Right forelimb (tissue), 1 donor: ENCODE measurements at regions not wholly inside any gene's neighbourhood (a gene's known extent, or its start where the extent isn't known, plus 50 kb on each side); places are given as distances from the start of the nearest gene placed in this dataset.
"Not testable (repeated sequence)": the region's sequence is repeated elsewhere in the genome, so short reads cannot be mapped to it uniquely, and the experiment has no call there.

Source experiments
- DNase-seq: peaks from one replicate; pipeline ENCODE4 v3.0.0-alpha.2; 2018

DNA sequence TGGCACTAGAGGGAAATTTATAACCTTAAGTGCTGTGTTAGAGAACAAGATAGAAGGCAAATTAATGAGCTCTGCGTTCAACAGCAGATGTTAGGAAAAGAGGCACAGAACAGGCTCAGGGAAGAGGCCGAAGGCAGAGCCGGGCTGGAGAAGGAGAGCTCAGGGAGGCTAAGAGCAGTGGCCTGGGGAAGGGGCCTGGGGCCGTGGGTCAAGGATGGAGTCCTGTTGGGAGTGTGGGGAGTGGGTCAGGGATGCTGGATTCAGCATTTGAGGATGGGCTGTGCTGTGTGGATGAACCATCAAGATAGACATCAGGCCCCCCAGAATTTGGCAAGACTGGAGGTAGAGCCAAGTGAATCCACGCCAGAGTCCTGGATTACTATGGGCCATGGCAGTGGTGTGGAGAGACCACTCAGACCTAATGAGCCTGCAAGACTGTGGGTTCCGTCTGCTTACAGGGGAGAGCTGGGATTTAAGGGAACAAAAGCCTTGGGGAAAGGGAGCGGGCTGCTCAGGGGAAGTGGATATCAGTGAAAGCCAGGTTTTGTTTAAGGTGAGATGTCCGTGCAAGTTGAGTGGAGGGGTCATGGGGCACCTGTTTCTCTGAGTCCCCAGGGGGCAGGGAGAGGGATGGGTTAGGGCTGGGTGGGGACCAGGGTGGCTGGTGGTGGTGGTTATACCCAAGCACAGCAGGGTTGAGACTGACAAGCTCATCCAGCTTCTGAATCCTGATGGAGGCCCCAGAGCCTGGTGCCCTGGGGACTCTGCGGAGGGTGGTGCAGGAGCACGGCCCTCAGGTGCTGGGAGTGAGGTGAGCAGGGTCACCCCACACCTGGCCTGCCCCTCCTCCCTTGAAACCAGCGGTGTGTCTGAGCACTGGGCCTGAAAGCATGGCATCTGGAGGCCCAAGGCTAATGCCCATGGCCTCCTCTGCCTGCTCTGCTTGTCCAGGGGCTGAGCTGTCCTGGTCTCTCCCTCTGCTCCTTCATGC is 101.7 kb downstream of the BMS1 start:
- no peak for DNase-seq

DNA sequence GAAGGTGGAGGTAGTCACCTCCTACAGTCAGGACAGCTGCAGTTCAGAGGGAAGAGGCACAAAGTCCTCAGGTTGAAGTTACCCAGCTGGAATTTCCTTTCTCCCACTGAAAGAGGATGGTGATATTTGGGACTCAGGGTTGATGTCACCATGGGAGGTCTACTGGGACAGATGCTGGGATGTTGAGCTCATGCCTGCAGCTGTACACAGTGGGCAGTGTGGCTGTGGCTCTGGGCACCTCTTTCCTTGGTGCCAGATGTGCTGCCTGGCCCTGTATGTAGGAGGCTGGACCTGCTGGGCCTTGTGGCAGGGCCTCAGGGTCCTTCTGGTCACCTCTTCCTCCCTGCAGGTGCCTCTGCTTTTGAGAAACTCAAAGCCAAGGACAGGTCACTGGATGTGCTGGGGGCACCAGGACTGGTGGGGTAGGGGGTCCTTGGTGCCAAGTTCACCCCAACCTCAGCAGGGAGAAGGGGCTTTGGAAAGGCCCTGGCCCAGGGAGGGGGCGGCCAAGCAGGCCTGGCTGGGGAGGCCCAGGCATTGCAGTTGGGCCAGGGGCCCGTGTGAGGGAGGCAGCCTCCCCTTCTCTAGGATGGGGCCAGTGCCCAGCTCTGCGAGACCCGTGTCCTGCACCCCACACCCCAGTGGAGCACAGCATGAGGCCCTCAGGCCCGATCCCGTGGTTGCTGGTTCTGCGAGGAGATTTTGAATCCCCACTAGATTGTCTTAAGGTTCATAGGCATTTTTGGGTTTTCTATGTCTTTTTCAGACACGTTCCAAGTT is 103.1 kb downstream of the BMS1 start:
- no peak for DNase-seq

DNA sequence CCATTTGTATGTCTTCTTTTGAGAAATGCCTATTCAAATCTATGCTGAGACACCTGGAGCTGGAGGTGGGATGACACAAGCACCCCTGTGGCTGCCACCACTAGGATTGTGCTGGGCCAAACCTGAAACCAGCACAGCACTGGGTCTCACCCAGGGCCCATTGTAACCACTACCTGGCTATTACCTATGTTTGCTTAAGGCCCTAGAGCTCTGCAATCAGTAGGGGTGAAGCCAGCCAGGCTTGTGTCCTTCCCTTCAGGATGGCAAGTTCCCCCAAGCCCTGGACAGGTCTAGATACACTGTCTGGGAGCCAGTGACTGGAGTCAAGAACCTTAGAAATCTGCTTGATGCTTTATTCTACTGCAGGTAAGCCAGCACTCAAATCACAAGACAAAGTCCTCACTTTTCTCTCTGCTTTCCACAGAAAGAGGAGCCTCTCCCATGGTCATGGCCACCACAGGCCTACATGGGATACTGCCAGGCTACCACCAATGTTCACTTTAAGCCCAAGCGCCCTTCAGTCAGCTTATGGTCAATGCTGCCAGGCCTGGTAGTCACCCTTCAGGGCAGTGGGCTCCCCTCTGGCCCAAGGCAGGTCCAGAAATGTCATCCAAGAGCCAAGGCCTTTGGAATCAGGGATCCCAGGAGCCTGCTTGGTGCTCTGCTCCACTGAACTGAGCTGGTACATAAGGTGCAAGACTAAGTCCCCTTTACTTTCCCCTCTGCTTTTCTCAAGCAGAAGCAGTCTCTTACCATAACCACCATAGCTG is 105.3 kb downstream of the BMS1 start:
- no peak for DNase-seq

- DNase-seq = no peak
Observed at GRCh38 chr10:42888504-42889095, 106.0 kb downstream of the BMS1 start.

DNA sequence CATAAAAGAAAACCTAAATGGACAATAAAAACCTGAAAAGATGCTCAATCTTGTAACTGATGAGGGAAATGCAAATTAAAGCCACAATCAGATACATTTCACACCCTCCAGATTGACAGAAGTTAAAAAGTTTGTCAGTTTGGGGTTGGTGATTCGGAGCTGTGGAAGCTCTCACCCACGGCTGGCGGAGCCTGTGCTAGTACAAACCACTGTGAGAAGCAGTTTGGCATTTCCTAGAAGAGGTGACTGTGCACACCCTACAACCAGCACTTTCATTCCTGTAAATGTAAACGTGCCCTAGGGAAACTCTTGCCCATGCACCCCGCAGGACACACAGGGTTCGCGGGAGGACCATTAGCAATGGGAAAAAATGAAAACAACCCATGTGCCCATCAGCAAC is 114.1 kb downstream of the BMS1 start:
- DNase-seq = no peak

DNA sequence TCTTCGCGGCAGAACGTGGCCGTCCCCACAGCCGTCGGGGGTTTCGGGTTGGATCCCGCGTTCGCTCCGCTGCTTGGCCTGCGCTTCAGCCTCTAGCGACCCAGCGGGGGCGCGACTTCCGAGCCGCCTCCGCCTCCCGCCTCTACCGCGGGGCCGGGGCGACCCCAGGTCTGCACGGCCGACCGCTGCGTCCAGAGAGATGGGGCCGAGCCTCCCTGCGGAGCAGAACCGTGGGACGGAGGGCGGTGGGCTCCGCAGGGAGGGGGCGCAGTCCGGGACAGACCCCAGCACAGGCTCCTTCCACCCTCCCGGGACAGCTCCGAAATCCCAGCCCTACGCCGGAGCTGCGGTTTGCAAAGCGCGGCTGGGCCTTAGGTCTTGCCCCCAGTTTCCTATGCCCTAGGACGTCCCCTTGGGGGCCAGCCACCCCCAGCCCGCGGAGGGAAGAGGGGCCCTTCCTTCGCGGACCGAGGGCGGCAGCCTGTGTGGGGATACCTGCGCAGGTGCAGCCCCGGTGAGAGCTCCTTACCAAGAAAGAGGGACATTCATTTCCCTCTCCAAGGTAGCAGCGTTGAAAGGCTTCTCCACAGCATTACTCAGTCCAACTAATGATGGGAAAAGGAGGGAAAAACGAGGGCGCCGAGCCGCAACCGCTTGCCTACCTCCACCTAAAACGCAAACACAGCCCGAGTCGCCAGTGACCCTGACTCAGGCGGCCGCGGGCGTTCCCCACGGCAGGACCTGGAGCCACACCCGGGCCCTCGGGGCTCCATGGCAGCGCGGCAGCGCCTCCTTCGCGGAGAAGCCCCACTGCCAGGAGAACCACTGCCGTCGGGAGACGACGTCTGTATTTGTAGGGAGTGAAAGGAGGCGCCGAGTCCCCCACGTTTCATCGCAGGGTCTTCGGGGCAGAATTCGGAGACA is 115.7 kb downstream of the BMS1 start:
- DNase-seq = no peak

DNA sequence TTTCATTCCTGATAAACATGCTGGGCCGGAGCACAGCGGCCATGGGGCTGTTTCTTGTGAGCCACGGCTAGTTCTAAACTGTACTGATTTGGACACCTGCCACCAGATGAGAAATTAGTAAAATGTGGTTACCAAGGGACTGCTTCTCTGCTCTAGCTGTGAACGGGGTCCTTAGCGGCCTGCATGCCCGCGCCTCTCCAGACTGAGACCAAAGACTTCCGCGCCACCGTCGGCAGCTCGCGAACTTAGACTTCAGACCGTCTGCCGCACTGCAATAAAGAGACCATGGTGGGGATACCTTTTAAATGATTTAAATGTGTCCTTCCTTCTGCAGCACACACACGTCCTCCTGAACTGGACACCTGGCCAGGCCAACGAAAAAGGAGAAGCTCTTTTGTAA is 116.4 kb downstream of the BMS1 start:
- DNase-seq = no peak

DNA sequence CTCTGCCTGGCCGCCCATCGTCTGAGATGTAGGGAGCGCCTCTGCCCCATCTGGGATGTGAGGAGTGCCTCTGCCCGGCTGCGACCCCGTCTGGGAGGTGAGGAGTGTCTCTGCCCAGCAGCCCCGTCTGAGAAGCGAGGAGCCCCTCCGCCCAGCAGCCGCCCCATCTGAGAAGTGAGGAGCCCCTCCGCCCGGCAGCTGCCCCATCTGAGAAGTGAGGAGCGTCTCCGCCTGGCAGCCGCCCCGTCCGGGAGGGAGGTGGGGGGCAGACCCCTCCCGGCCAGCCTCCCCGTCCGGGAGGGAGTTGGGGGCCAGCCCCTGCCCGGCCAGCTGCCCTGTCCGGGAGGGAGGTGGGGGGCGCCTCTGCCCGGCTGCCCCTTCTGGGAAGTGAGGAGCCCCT is 117.8 kb downstream of the BMS1 start:
- DNase-seq = not testable (repeated sequence)

- no peak for DNase-seq
Observed at GRCh38 chr10:42911359-42911758, 128.8 kb downstream of the BMS1 start.

- DNase-seq = no peak
Observed at GRCh38 chr10:42916974-42917373, 134.4 kb downstream of the BMS1 start.

DNA sequence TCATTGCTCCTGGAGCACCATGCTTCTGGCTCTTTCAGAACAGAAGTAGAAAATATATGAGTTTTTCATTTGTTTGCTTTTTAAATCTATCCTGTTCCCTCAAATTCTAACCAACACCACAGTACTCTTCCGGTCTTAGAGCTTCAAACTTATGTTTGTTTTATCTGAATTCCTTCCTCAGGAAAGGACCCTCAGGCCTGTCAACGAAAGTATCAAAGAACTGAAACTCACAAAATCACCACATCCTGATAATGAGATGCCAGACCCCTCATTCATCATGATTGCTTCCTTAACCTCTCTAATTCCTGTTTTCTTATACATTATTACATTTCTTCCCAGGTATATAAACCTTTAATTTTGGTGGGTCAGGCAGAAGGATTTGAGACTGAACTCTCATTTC is 135.2 kb downstream of the BMS1 start:
- DNase-seq = no peak

DNA sequence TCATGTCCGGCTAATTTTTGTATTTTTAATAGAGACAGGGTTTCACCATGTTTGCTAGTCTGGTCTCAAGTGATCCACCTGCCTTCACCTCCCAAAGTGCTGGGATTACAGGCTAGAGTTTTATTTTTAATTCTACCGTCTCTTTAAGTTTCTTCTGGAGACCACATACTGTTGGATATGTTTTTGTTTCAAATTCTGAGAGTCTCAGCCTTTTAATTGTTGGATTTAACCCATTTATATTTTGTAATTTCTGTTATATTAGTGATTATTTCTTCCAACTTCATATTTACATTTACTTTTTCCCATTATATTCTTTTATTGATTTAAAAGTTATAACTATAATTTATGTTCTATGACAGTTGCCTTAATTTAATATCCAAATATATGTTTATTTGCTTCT is 139.4 kb downstream of the BMS1 start:
- DNase-seq = no peak

GRCh38 chr10:42924484-42924883 is 141.9 kb downstream of the BMS1 start:
- no peak for DNase-seq

GRCh38 chr10:42926843-42927242 is 144.2 kb downstream of the BMS1 start:
- no peak for DNase-seq

GRCh38 chr10:42928064-42928463 is 145.5 kb downstream of the BMS1 start:
- DNase-seq = no peak

DNA sequence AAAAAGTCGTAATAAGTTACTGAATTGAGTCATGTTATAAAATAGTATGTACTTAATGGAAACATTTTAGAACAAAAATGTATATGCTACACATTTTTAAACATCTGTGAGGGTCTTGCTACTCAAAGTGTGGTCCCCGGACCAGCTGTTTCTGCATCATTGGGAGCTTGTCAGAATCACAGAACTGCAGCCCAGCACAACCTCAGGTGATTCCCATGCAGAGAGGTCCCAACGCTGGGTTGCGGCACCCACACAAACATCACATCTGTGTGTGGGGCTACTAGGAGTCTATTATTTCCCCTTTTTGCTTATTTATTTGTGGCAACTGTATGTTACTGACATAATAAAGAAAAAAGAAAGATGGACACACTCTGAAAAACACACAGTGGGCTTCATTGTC is 146.6 kb downstream of the BMS1 start:
- no peak for DNase-seq

GRCh38 chr10:42929993-42930392 is 146.9 kb upstream of the RET start:
- DNase-seq = no peak

- DNase-seq = no peak
Observed at GRCh38 chr10:42930516-42931192, 146.2 kb upstream of the RET start.

DNA sequence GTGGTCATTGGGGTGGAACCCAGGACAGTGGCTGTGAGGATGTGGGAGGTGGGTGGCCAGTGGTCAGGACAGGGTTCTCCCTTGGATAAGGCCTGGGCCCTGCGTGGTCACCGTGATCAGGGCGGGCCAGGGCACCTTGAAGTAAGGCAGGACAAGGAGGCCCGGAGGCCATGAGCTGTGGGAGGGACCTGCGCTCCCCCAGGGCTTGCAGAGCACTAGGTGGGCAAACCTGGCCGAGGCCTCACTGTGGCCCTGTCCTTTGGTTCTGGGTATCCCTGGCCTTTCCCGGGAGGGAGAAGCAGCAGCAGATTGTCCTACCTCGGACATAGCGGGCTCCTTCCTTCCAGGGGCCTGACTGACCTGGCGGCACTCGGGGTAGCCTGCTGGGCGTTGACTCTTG is 144.8 kb upstream of the RET start:
- no peak for DNase-seq

- DNase-seq = no peak
Observed at GRCh38 chr10:42932735-42933447, 144.0 kb upstream of the RET start.
